OCI-LY7 (cell line): ENCODE measurements at regions not wholly inside any gene's neighbourhood (a gene's known extent, or its start where the extent isn't known, plus 50 kb on each side); places are given as distances from the start of the nearest gene placed in this dataset.

Experiments used
- EZH2phosphoT487 ChIP-seq: fragments of 200-600 bp; sonication (generic); IDR thresholded peaks from 2 replicates; pipeline ENCODE4 v1.6.1; 2018; ENCODE audit warnings: low read depth, borderline replicate concordance, mild to moderate bottlenecking, mixed run types, antibody characterized with exemption, low read length, moderate library complexity, mixed read lengths
- TF ChIP-seq, protein P1 (sequence below): fragments of 200-600 bp; sonication (generic); conservative IDR thresholded peaks from 2 replicates; pipeline ENCODE4 v1.5.1; 2014; ENCODE audit warnings: mild to moderate bottlenecking, antibody characterized with exemption, low read length, moderate library complexity, mixed read lengths

DNA sequence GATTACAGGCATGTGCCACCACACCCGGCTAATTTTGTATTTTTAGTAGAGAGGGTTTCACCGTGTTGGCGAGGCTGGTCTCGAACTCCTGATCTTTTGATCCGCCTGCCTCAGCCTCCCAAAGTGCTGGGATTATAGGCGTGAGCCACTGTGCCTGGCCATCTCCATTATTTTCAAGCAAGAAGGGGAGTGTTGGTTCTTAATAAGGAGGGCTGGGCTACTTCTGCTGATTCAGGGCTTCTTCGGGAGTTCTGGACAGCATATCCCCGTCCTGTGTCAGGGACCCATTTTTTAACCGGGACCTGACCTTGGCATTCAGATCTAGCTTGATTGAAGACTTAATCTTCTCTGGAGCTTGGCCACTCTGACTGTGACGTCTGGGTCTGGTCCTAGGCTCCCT, 74.1 kb upstream of the SYN2 start:
- TF ChIP-seq, protein P1, sequence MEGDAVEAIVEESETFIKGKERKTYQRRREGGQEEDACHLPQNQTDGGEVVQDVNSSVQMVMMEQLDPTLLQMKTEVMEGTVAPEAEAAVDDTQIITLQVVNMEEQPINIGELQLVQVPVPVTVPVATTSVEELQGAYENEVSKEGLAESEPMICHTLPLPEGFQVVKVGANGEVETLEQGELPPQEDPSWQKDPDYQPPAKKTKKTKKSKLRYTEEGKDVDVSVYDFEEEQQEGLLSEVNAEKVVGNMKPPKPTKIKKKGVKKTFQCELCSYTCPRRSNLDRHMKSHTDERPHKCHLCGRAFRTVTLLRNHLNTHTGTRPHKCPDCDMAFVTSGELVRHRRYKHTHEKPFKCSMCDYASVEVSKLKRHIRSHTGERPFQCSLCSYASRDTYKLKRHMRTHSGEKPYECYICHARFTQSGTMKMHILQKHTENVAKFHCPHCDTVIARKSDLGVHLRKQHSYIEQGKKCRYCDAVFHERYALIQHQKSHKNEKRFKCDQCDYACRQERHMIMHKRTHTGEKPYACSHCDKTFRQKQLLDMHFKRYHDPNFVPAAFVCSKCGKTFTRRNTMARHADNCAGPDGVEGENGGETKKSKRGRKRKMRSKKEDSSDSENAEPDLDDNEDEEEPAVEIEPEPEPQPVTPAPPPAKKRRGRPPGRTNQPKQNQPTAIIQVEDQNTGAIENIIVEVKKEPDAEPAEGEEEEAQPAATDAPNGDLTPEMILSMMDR: no peak
- TF ChIP-seq EZH2phosphoT487: no peak
